Right lobe of liver (tissue), 4 donors: ENCODE measurements at regions not wholly inside any gene's neighbourhood (a gene's known extent, or its start where the extent isn't known, plus 50 kb on each side); places are given as distances from the start of the nearest gene placed in this dataset.

Experiments
- CTCF ChIP-seq, 4 donors: fragments of 200-600 bp in 3 of 4; fragments of 450-650 bp in 1 of 4; IDR thresholded peaks; one replicate each; pipeline versions ENCODE4 v1.5.1 to v1.8.0; 2016 to 2022; ENCODE audit warnings: antibody characterized with exemption in 4 of 4, mild to moderate bottlenecking in 2 of 4
- POLR2A ChIP-seq: fragments of 450-650 bp; IDR thresholded peaks from one replicate; pipeline ENCODE4 v1.6.1; 2017; ENCODE audit warnings: antibody characterized with exemption, mild to moderate bottlenecking
- donor health status: DM: no; HTN: no; CAD: no.
- donor health status: DM: no; HTN: no; CAD: no.
- donor health status: DM: no; HTN: yes; CAD: no.

- TF ChIP-seq POLR2A (no peak), CTCF (IDR thresholded peaks at IDR 0.05) (no peak)
Observed at GRCh38 chr6:74187811-74188210, 491.8 kb downstream of the CD109 start.
